GM23338 (cell line): ENCODE measurements at regions not wholly inside any gene's neighbourhood (a gene's known extent, or its start where the extent isn't known, plus 50 kb on each side); places are given as distances from the start of the nearest gene placed in this dataset.
A peak's percentile ranks its signal among the peaks of the same experiment; 100 is the strongest.

Experiments
- ATAC-seq: fragments of 200-7000 bp; cut with Tn5 transposase; 3 replicates; pipeline ENCODE4 v1.9.1; 2020
- DNase-seq: peaks from one replicate; pipeline ENCODE4 v3.0.0-alpha.2; 2015; ENCODE audit warnings: low spot score
- H2AFZ ChIP-seq: fragments of 200-600 bp; sonication (generic); 2 replicates; pipeline ENCODE4 v1.8.0; 2016; ENCODE audit warnings: antibody characterized with exemption, mild to moderate bottlenecking, moderate library complexity
- H3F3A ChIP-seq: fragments of 200-600 bp; sonication (generic); replicated peaks from 2 replicates; pipeline ENCODE4 v1.8.0; 2017; ENCODE audit warnings: antibody characterized with exemption, mixed run types, low read depth
- H3K27ac ChIP-seq: fragments of 200-600 bp; sonication (generic); 2 replicates; pipeline ENCODE4 v1.6.1; 2016; ENCODE audit warnings: low read depth
- H3K27me3 ChIP-seq: fragments of 200-600 bp; sonication (generic); 2 replicates; pipeline ENCODE4 v1.8.0; 2016; ENCODE audit warnings: mild to moderate bottlenecking, mixed run types, moderate library complexity; ENCODE audit not compliant: insufficient read depth
- H3K36me3 ChIP-seq: fragments of 200-600 bp; sonication (generic); 2 replicates; pipeline ENCODE4 v1.8.0; 2016; ENCODE audit warnings: mild to moderate bottlenecking; ENCODE audit not compliant: insufficient read depth
- H3K4me1 ChIP-seq: fragments of 200-600 bp; sonication (generic); 2 replicates; pipeline ENCODE4 v1.8.0; 2016; ENCODE audit warnings: mild to moderate bottlenecking, moderate library complexity; ENCODE audit not compliant: insufficient read depth
- H3K4me2 ChIP-seq: fragments of 200-600 bp; sonication (generic); 2 replicates; pipeline ENCODE4 v1.7.1; 2017; ENCODE audit warnings: mixed run types
- H3K4me3 ChIP-seq: fragments of 200-600 bp; sonication (generic); 2 replicates; pipeline ENCODE4 v1.6.1; 2016; ENCODE audit warnings: mixed run types
- H3K79me2 ChIP-seq: fragments of 200-600 bp; sonication (generic); replicated peaks from 2 replicates; pipeline ENCODE4 v1.8.0; 2017; ENCODE audit warnings: mild to moderate bottlenecking; ENCODE audit not compliant: insufficient read depth
- H3K9me2 ChIP-seq: fragments of 200-600 bp; sonication (generic); 2 replicates; pipeline ENCODE4 v1.8.0; 2017; ENCODE audit not compliant: insufficient read depth
- H4K20me1 ChIP-seq: fragments of 200-600 bp; sonication (generic); replicated peaks from 2 replicates; pipeline ENCODE4 v1.8.0; 2017; ENCODE audit warnings: mild to moderate bottlenecking; ENCODE audit not compliant: insufficient read depth
- H3K27ac Mint-ChIP-seq: 2 replicates; pipeline ENCODE4 v1.8.0; 2020; ENCODE audit warnings: inconsistent platforms, mild to moderate bottlenecking, moderate library complexity, mixed read lengths
- H3K27me3 Mint-ChIP-seq: 3 replicates; pipeline ENCODE4 v1.8.0; 2022; ENCODE audit warnings: low read depth, mild to moderate bottlenecking, moderate library complexity, mixed read lengths, inconsistent platforms; ENCODE audit not compliant: insufficient read depth, poor library complexity
- H3K36me3 Mint-ChIP-seq: 3 replicates; pipeline ENCODE4 v1.8.0; 2021; ENCODE audit warnings: low read depth, mild to moderate bottlenecking, inconsistent platforms, moderate library complexity, mixed read lengths
- H3K4me1 Mint-ChIP-seq: 3 replicates; pipeline ENCODE4 v1.8.0; 2020; ENCODE audit warnings: mild to moderate bottlenecking, inconsistent platforms, mixed read lengths
- H3K4me3 Mint-ChIP-seq: 3 replicates; pipeline ENCODE4 v1.8.0; 2021; ENCODE audit warnings: moderate library complexity, mild to moderate bottlenecking, inconsistent platforms, mixed read lengths
- H3K9me3 Mint-ChIP-seq: 3 replicates; pipeline ENCODE4 v1.8.0; 2020; ENCODE audit warnings: moderate library complexity, mild to moderate bottlenecking, inconsistent platforms, mixed read lengths
- EZH2 ChIP-seq: fragments of 200-600 bp; sonication (generic); IDR thresholded peaks from one replicate; pipeline ENCODE4 v1.8.0; 2017; ENCODE audit warnings: antibody characterized with exemption, mild to moderate bottlenecking, low read depth; ENCODE audit not compliant: unreplicated experiment
- EZH2phosphoT487 ChIP-seq: fragments of 200-600 bp; sonication (generic); IDR thresholded peaks from one replicate; pipeline ENCODE4 v1.8.1; 2018; ENCODE audit warnings: antibody characterized with exemption; ENCODE audit not compliant: unreplicated experiment
- NANOG ChIP-seq: IDR thresholded peaks from 2 replicates; pipeline ENCODE4 v1.6.1; 2016; ENCODE audit warnings: antibody characterized with exemption, borderline replicate concordance
- POLR2AphosphoS5 ChIP-seq: IDR thresholded peaks from 2 replicates; pipeline ENCODE4 v1.6.1; 2016; ENCODE audit warnings: antibody characterized with exemption, low read depth
- ZNF114 ChIP-seq: fragments of 250-450 bp; sonication (Bioruptor Pico); IDR thresholded peaks from 2 replicates; pipeline ENCODE4 v1.5.0; 2020; ENCODE audit warnings: mild to moderate bottlenecking, moderate library complexity
- ZNF462 ChIP-seq: fragments of 250-450 bp; sonication (Bioruptor Pico); IDR thresholded peaks from 2 replicates; pipeline ENCODE4 v1.5.0; 2020; ENCODE audit warnings: mild to moderate bottlenecking, moderate library complexity
- TF ChIP-seq, protein P1 (sequence below), 2 experiments: fragments of 200-600 bp in 1 of 2; sonication (generic) in 1 of 2; conservative IDR thresholded peaks; 2 replicates each; pipeline versions ENCODE4 v1.5.1 to v1.6.1; 2016 to 2017; ENCODE audit warnings: antibody characterized with exemption in 2 of 2, low read depth in 2 of 2, mild to moderate bottlenecking in 2 of 2, moderate library complexity in 1 of 2
- TF ChIP-seq, protein P2 (sequence below): IDR thresholded peaks from one replicate; pipeline ENCODE4 v1.6.1; 2018; ENCODE audit warnings: antibody characterized with exemption; ENCODE audit not compliant: unreplicated experiment

DNA sequence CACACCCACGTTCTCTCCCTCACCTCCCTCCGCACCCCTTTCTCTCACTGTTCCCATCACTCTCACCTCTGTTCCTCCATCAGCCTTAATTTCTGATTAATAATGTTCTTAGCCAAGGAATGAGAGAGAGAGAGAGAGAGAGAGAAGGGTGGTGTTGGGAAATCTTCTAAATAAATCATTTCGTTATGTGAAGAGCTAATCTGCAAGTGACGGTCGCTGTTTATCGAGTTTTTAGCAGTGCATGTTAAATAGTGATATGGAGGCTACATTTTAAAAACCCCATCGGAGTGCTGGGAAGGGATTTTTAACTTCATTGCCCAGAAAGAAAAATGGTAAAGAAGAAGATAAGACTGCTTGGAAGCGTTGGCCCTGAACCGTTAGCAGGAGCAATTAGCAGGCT is 203.3 kb upstream of the LHX5 start:
- H3K36me3 ChIP-seq: no peaks in the 10 kb centered on the region
- Mint-ChIP-seq H3K36me3 (no peaks in the 10 kb centered on the region), H3K4me1 (peaks cover 2% of the 10 kb centered on the region; the same call in 1 of the 3 replicates), H3K27ac (no peak overlapping the region), H3K9me3 (peaks cover 5% of the 10 kb centered on the region; the same call in 1 of the 3 replicates), H3K27me3 (peaks cover 4% of the 10 kb centered on the region), H3K4me3 (no peak overlapping the region)
- H3F3A ChIP-seq: no peaks in the 10 kb centered on the region
- H2AFZ ChIP-seq: peak overlapping the region; percentile 32; the same call in 1 of the 2 replicates
- ATAC-seq (no peak), DNase-seq (no peak)
- H3K4me3 ChIP-seq: no peak overlapping the region
- TF ChIP-seq, protein P1, sequence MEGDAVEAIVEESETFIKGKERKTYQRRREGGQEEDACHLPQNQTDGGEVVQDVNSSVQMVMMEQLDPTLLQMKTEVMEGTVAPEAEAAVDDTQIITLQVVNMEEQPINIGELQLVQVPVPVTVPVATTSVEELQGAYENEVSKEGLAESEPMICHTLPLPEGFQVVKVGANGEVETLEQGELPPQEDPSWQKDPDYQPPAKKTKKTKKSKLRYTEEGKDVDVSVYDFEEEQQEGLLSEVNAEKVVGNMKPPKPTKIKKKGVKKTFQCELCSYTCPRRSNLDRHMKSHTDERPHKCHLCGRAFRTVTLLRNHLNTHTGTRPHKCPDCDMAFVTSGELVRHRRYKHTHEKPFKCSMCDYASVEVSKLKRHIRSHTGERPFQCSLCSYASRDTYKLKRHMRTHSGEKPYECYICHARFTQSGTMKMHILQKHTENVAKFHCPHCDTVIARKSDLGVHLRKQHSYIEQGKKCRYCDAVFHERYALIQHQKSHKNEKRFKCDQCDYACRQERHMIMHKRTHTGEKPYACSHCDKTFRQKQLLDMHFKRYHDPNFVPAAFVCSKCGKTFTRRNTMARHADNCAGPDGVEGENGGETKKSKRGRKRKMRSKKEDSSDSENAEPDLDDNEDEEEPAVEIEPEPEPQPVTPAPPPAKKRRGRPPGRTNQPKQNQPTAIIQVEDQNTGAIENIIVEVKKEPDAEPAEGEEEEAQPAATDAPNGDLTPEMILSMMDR (conservative IDR thresholded peaks at IDR 0.05; ENCODE audit: low read depth in 2 of 2): no peak
- TF ChIP-seq EZH2 (no peak), ZNF114 (CRISPR knock-in tag) (no peak), EZH2phosphoT487 (no peak), POLR2AphosphoS5 (no peak)
- TF ChIP-seq, protein P2, sequence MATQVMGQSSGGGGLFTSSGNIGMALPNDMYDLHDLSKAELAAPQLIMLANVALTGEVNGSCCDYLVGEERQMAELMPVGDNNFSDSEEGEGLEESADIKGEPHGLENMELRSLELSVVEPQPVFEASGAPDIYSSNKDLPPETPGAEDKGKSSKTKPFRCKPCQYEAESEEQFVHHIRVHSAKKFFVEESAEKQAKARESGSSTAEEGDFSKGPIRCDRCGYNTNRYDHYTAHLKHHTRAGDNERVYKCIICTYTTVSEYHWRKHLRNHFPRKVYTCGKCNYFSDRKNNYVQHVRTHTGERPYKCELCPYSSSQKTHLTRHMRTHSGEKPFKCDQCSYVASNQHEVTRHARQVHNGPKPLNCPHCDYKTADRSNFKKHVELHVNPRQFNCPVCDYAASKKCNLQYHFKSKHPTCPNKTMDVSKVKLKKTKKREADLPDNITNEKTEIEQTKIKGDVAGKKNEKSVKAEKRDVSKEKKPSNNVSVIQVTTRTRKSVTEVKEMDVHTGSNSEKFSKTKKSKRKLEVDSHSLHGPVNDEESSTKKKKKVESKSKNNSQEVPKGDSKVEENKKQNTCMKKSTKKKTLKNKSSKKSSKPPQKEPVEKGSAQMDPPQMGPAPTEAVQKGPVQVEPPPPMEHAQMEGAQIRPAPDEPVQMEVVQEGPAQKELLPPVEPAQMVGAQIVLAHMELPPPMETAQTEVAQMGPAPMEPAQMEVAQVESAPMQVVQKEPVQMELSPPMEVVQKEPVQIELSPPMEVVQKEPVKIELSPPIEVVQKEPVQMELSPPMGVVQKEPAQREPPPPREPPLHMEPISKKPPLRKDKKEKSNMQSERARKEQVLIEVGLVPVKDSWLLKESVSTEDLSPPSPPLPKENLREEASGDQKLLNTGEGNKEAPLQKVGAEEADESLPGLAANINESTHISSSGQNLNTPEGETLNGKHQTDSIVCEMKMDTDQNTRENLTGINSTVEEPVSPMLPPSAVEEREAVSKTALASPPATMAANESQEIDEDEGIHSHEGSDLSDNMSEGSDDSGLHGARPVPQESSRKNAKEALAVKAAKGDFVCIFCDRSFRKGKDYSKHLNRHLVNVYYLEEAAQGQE: no peak
- H4K20me1 ChIP-seq: no peaks in the 10 kb centered on the region
- H3K79me2 ChIP-seq: no peaks in the 10 kb centered on the region
- no peaks in the 10 kb centered on the region for H3K27me3 ChIP-seq
- H3K27ac ChIP-seq: no peak overlapping the region
- no peak overlapping the region for H3K4me2 ChIP-seq
- no peaks in the 10 kb centered on the region; the same call in 1 of the 2 replicates for H3K4me1 ChIP-seq
- H3K9me2 ChIP-seq: no peaks in the 10 kb centered on the region

DNA sequence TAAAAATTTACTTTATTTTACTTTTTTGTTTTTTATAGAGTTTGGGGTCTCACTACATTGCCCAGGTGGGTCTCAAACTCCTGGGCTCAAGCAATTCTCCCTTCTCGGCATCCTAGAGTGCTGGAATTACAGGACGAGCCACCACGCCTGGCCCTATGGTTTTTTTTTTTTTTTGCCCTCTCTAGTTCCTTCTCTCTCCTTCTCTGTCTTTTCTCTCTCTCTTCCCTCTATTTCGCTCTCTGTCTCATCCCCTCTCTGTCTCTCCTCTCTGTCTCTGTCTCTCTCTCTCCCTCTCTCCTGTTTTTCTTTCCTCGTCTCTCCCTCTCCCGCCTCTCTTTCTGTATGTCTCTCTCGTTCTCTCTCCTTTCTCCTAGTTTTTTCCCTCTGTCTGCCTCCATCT is 202.6 kb upstream of the LHX5 start:
- no peaks in the 10 kb centered on the region for H3K36me3 ChIP-seq
- H3K4me1 ChIP-seq: no peaks in the 10 kb centered on the region; the same call in 1 of the 2 replicates
- H3K9me2 ChIP-seq: no peaks in the 10 kb centered on the region
- no peak overlapping the region for H3K27ac Mint-ChIP-seq
- no peak for TF ChIP-seq NANOG
- TF ChIP-seq POLR2AphosphoS5: no peak
- TF ChIP-seq ZNF462 (CRISPR knock-in tag): no peak
- H3K4me1 Mint-ChIP-seq: peaks cover 2% of the 10 kb centered on the region; the same call in 1 of the 3 replicates
- ATAC-seq (no peak), DNase-seq (no peak)
- no peak overlapping the region for H3K27ac ChIP-seq
- H3F3A ChIP-seq: no peaks in the 10 kb centered on the region
- H3K4me2 ChIP-seq: no peak overlapping the region
- peaks cover 6% of the 10 kb centered on the region for H3K27me3 Mint-ChIP-seq
- no peaks in the 10 kb centered on the region for H3K27me3 ChIP-seq
- peaks cover 5% of the 10 kb centered on the region; the same call in 1 of the 3 replicates for H3K9me3 Mint-ChIP-seq
- no peaks in the 10 kb centered on the region for H4K20me1 ChIP-seq
- H3K36me3 Mint-ChIP-seq: no peaks in the 10 kb centered on the region
- no peaks in the 10 kb centered on the region for H3K79me2 ChIP-seq
- no peak overlapping the region for H3K4me3 Mint-ChIP-seq
- H3K4me3 ChIP-seq: no peak overlapping the region
- no peak overlapping the region for H2AFZ ChIP-seq
